Right cardiac atrium (tissue), 5 donors: ENCODE measurements at regions not wholly inside any gene's neighbourhood (a gene's known extent, or its start where the extent isn't known, plus 50 kb on each side); places are given as distances from the start of the nearest gene placed in this dataset.
A peak's percentile ranks its signal among the peaks of the same experiment; 100 is the strongest.

Experiments used
- ATAC-seq, 2 donors: fragments of 200-7000 bp; cut with Tn5 transposase; one replicate each; pipeline versions ENCODE4 v1.8.0 to v1.9.1; 2020; ENCODE audit warnings: moderate library complexity in 2 of 2, mild to moderate bottlenecking in 1 of 2
- DNase-seq, 3 donors: peaks; one replicate each; pipeline ENCODE4 v3.0.0-alpha.2; 2020
- H3K27ac ChIP-seq: one replicate; pipeline ENCODE4 v1.5.1; 2013; ENCODE audit warnings: mild to moderate bottlenecking, low read length, control low read depth, moderate library complexity
- H3K27me3 ChIP-seq: one replicate; pipeline ENCODE4 v1.6.1; 2013; ENCODE audit not compliant: control insufficient read depth, insufficient read depth
- H3K4me1 ChIP-seq: one replicate; pipeline ENCODE4 v1.6.1; 2013; ENCODE audit warnings: low read length; ENCODE audit not compliant: control insufficient read depth, insufficient read depth
- H3K4me3 ChIP-seq: one replicate; pipeline ENCODE4 v1.5.1; 2013; ENCODE audit warnings: low read length, control low read depth
- H3K9me3 ChIP-seq: one replicate; pipeline ENCODE4 v1.6.1; 2013; ENCODE audit warnings: low read length; ENCODE audit not compliant: control insufficient read depth
- WGBS: extraction: QIAGEN DNeasy Blood & Tissue Kit; methylation state at CpG from one replicate; pipeline ENCODE4 v1.1.7; 2013; 5-methylcytosine and 5-hydroxymethylcytosine counted together
- intact Hi-C, 4 donors: fragments of 100-400 bp; cut with DNase I; formaldehyde crosslinking; loops; one replicate each; pipeline versions ENCODE4 v1.11.0 to v1.14.0; 2022 to 2023
- donor health status: healthy with polysubstance abuse.
- donor health status: DM: no; HTN: yes; CAD: no.
- donor health status: DM: no; HTN: no; CAD: no.
- donor health status: DM: no; HTN: yes; CAD: no; lungs with severe emphysema.
- donor health status: DM: yes; HTN: yes; CAD: no.

- intact Hi-C loops = no loop called here
- ATAC-seq (no peak), DNase-seq (no peak)
- no peak overlapping the region for H3K4me3 ChIP-seq
- H3K27ac ChIP-seq = no peak overlapping the region
- no peaks in the 10 kb centered on the region for H3K27me3 ChIP-seq
- 97% methylated on average over 4 of the region's 4 CpGs for WGBS
- H3K9me3 ChIP-seq = no peaks in the 10 kb centered on the region
- H3K4me1 ChIP-seq = no peaks in the 10 kb centered on the region
These were observed 307.3 kb downstream of the PIK3R1 start for GRCh38 chr5:68522863-68523262.

GRCh38 chr5:68528821-68529273, 313.3 kb downstream of the PIK3R1 start:
- no peak overlapping the region for H3K4me3 ChIP-seq
- no peak for DNase-seq
- intact Hi-C loops = no loop called here
- WGBS = 97% methylated on average over 3 of the region's 3 CpGs
- no peak for ATAC-seq
- H3K27me3 ChIP-seq = no peaks in the 10 kb centered on the region
- H3K27ac ChIP-seq = no peak overlapping the region
- peaks cover 2% of the 10 kb centered on the region for H3K4me1 ChIP-seq
- no peaks in the 10 kb centered on the region for H3K9me3 ChIP-seq

DNA sequence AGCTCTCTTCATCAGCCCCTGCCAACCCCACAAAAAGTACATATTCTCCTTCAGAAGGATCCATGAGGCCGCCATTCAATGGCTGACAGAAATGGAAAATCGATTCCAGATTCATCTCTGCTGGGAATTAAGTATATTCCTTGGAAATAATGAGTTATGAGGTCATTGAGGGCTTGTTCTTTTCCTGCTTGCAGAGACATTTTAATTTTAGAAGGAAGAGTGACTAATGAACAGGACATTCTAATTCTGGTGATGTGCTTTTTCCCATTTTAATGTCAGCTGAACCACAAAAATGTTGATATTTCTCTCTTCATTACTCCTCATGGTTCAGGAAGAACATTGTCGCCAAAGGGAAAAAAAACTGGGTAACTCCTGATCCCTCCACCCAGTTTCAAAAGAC, 314.0 kb downstream of the PIK3R1 start:
- Histone ChIP-seq H3K4me1 (peaks cover 6% of the 10 kb centered on the region), H3K4me3 (no peak overlapping the region), H3K9me3 (no peaks in the 10 kb centered on the region), H3K27ac (no peak overlapping the region), H3K27me3 (no peaks in the 10 kb centered on the region)
- DNase-seq = no peak
- intact Hi-C loops = no loop called here
- WGBS = 64% methylated on average over 3 of the region's 3 CpGs
- ATAC-seq = no peak

- Histone ChIP-seq H3K27me3 (no peaks in the 10 kb centered on the region), H3K4me1 (peaks cover 7% of the 10 kb centered on the region), H3K9me3 (no peaks in the 10 kb centered on the region), H3K27ac (no peak overlapping the region), H3K4me3 (no peak overlapping the region)
- intact Hi-C loops = loop anchor here in 1 of 4 donors (10.0 kb wide), 1 partner anchor 57 kb away; no protein-coding TSS in a partner anchor
- ATAC-seq (no peak), DNase-seq (no peak)
- 90% methylated on average over 4 of the region's 4 CpGs for WGBS
These were observed 316.4 kb downstream of the PIK3R1 start for GRCh38 chr5:68531970-68532369.

DNA sequence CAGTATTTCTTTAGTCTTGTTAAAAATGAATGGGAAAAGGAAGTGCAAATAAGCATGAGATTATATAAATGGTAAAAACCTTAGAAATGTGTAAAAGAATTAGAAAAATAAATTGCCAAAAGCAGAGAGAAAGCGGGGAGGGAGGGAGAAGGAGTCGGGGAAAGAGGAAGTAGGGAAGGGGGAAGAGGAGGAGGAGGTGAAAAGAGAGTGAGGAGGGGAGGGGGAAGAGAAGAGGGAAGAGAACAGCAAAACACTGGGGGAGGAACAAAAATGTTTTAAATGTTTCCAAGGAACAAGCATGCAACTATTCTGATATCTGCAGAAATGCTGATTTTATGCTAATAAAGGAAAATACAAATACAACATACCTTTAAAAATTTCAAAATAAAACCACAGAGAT, 317.5 kb downstream of the PIK3R1 start:
- Histone ChIP-seq H3K4me1 (peaks cover 7% of the 10 kb centered on the region), H3K9me3 (no peaks in the 10 kb centered on the region), H3K4me3 (no peak overlapping the region), H3K27ac (no peak overlapping the region), H3K27me3 (no peaks in the 10 kb centered on the region)
- intact Hi-C loops = loop anchor here in 1 of 4 donors (10.0 kb wide), 1 partner anchor 58 kb away; no protein-coding TSS in a partner anchor
- no peak for ATAC-seq
- DNase-seq = no peak
- 58% methylated on average over 2 of the region's 2 CpGs for WGBS

- Histone ChIP-seq H3K4me3 (no peak overlapping the region), H3K9me3 (no peaks in the 10 kb centered on the region), H3K4me1 (peaks cover 7% of the 10 kb centered on the region), H3K27me3 (no peaks in the 10 kb centered on the region), H3K27ac (no peak overlapping the region)
- DNase-seq (no peak), ATAC-seq (no peak)
- WGBS = 55% methylated on average over 5 of the region's 5 CpGs
- intact Hi-C loops = loop anchor here in 1 of 4 donors (10.0 kb wide), 1 partner anchor 59 kb away; no protein-coding TSS in a partner anchor
These were observed 318.1 kb downstream of the PIK3R1 start for GRCh38 chr5:68533571-68534084.

DNA sequence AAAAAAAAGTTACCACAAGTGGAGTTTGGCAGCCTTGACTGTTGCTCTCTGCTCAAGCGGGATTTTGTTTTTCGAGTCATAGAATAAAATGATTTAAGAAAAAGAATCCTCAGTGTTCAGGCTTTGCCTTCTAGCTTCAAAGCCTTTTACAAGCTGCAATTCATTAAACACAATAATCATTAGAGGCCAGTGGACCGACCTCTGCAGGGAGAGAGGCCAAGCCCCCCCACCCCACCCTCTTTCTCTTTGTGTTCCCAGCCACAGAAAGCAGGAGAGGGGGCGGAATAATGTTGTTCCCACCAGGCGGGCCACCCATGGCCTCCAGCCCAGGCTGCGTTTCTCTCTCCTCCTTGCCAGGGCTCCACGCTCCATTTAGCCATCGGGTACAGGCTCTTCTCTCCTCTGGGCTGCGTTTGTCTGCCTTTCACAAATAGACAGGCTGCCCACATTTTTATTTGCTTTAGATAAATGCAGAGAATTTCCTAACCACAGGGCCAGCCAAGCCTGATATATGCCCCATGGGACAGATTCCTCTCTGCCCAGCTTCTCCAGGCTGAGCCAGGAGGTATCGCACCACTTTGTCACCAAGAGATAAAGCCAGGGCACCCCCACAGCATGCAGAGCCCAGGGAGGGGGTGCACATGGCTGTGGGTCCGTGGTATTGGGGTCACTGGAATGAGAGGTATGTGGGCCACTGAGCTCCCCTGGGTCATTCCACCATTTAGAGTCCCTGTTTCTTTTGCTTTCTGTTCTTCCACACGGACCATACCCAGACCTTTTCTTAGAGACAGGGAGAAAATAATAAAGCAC, 318.8 kb downstream of the PIK3R1 start:
- Histone ChIP-seq H3K27ac (peak overlapping the region; percentile 20), H3K9me3 (no peaks in the 10 kb centered on the region), H3K27me3 (no peaks in the 10 kb centered on the region), H3K4me3 (peak overlapping the region; percentile 0), H3K4me1 (peaks cover 7% of the 10 kb centered on the region)
- ATAC-seq (peak; percentile 73 to 93), DNase-seq (peak; percentile 23 to 87 (median 82))
- intact Hi-C loops = loop anchor here in 1 of 4 donors (10.0 kb wide), 1 partner anchor 60 kb away; no protein-coding TSS in a partner anchor
- WGBS = 36% methylated on average over 12 of the region's 12 CpGs

DNA sequence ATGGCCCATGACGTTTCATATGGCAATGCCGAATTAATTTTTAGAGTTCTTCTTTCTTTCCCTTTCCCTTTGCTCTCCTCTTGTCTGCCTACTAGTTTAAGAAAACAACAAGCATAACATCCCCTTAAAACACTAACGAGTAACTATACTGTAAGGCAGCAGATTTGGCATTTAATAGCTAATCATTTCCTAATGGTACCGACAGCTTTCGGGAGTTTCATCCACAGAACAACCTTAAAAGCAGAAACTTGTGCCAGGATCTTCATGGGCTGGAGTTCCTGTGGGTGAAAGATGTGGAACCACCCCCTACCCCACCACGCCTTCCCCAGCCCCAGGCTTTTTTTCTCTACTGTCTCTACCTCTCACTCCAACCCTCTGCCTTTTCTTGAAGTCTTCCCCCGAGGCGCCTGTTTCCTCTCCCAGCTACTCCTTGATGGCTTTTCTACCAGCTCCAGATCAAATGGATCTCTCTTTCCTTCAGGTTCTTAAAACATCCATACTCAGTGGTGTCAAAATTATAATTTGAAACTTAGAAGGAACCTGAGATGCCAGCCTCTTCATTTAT, 319.5 kb downstream of the PIK3R1 start:
- no peaks in the 10 kb centered on the region for H3K27me3 ChIP-seq
- H3K4me3 ChIP-seq = no peak overlapping the region
- H3K4me1 ChIP-seq = peaks cover 7% of the 10 kb centered on the region
- 74% methylated on average over 8 of the region's 8 CpGs for WGBS
- peak in 1 of 2 donors; percentile 15 for ATAC-seq
- intact Hi-C loops = loop anchor here in 1 of 4 donors (10.0 kb wide), 1 partner anchor 60 kb away; no protein-coding TSS in a partner anchor
- DNase-seq = no peak
- H3K9me3 ChIP-seq = no peaks in the 10 kb centered on the region
- H3K27ac ChIP-seq = no peak overlapping the region

DNA sequence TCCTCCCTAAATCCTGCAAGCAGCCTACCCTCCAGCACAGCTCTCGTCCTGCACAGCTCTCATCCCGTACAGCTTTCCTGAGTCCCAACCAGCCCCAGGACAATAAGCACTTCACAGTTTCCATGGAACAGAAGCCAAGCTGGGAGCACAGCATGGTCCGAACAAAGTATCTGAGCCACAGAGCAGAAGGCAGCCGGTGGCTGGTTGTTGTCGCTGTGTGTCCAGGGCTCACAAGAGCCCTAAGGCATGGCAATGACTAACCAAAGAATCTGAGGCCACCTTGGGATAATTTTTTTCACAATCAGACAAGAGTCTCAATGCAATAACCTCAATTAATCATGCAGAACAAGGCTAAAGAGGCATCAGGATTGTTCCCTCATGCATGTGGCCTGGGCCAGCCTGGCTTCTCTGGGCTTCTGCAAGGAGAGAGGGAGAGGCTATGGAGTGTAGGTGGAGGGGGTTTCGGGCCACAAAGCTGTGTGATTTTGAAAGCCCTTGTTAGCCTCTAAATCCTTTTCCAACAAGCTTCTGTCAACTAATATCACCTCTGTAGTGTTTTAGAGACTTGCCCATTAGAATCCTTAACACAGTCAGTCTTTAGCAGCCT, 323.4 kb downstream of the PIK3R1 start:
- Histone ChIP-seq H3K27ac (no peak overlapping the region), H3K9me3 (no peaks in the 10 kb centered on the region), H3K4me3 (no peak overlapping the region), H3K4me1 (peaks cover 5% of the 10 kb centered on the region), H3K27me3 (no peaks in the 10 kb centered on the region)
- DNase-seq (no peak), ATAC-seq (no peak)
- WGBS = 85% methylated on average over 6 of the region's 6 CpGs
- intact Hi-C loops = loop anchor here in 1 of 4 donors (10.0 kb wide), 1 partner anchor 64 kb away; no protein-coding TSS in a partner anchor

DNA sequence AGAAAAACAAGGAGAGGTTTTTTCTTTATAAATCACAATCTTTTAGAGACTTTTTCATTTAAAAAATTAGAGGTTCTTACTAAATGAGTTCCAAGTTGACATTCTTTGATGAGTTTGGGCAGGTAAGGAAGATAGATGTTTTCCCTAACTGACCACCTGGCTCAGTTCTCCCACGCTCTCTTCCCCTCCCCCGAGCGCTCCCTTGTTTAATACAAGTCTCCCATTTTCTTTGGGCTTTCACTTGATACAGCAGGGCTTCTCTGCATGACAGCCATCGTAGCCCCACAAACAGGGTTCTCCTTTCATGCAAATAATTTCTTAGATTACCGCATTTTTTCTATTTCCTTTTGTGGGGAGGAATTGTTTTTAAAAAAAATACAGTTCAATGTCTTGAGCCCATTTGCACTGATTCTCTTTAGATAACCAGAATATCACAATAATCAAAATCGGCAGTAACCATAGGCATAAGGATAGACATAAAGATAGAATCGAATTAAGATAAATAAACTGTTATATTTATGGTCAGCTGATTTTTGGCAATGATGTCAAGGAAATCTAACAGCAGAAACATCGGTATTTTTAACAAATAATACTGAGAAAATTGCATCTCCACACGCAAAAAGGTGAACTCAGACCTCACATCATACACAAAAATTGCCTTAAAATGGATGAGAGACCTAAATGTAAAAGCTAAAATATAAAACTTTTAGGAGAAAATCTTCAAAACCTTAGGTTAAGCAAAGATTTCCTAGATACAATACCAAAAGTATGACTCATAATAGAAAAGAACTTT, 325.4 kb downstream of the PIK3R1 start:
- intact Hi-C loops = loop anchor here in 1 of 4 donors (10.0 kb wide), 1 partner anchor 246 kb away; no protein-coding TSS in a partner anchor
- ATAC-seq (no peak), DNase-seq (no peak)
- Histone ChIP-seq H3K27ac (no peak overlapping the region), H3K4me3 (no peak overlapping the region), H3K4me1 (no peaks in the 10 kb centered on the region), H3K27me3 (no peaks in the 10 kb centered on the region), H3K9me3 (no peaks in the 10 kb centered on the region)
- WGBS = 89% methylated on average over 9 of the region's 9 CpGs
